Stomach (tissue), 8 donors: ENCODE measurements at regions not wholly inside any gene's neighbourhood (a gene's known extent, or its start where the extent isn't known, plus 50 kb on each side); places are given as distances from the start of the nearest gene placed in this dataset.

Source experiments
- DNase-seq, 2 donors: peaks; one replicate each; pipeline versions ENCODE4 v3.0.0 to v3.0.0-alpha.2; 2013 to 2019
- H3K27ac ChIP-seq, 5 donors: fragments of 200-600 bp in 4 of 5; sonication (generic) in 4 of 5; one replicate each; pipeline ENCODE4 v1.5.1; 2013 to 2019; ENCODE audit warnings: mild to moderate bottlenecking in 1 of 5, moderate library complexity in 1 of 5
- H3K27me3 ChIP-seq, 3 donors: fragments of 200-600 bp; sonication (generic); one replicate each; pipeline ENCODE4 v1.5.1; 2017 to 2019; ENCODE audit warnings: mixed run types in 1 of 3
- H3K36me3 ChIP-seq, 4 donors: fragments of 200-600 bp; sonication (generic); 1 replicate in 3 of 4; 2 replicates in 1 of 4; pipeline ENCODE4 v1.5.1; 2016 to 2019
- H3K4me1 ChIP-seq, 4 donors: fragments of 200-600 bp; sonication (generic); one replicate each; pipeline ENCODE4 v1.5.1; 2016 to 2019
- H3K4me3 ChIP-seq, 4 donors: fragments of 200-600 bp; sonication (generic) in 3 of 4; one replicate each; pipeline ENCODE4 v1.5.1; 2016 to 2019; ENCODE audit warnings: mild to moderate bottlenecking in 1 of 4
- H3K9me3 ChIP-seq, 4 donors: fragments of 200-600 bp; sonication (generic); one replicate each; pipeline ENCODE4 v1.5.1; 2016 to 2019
- CTCF ChIP-seq, 7 experiments: fragments of 450-650 bp in 4 of 7; fragments of 200-600 bp in 3 of 7; sonication (generic) in 3 of 7; IDR thresholded peaks; one replicate each; pipeline ENCODE4 v1.5.1; 2016 to 2019; ENCODE audit warnings: antibody characterized with exemption in 7 of 7, control low read depth in 2 of 7, mild to moderate bottlenecking in 1 of 7
- EP300 ChIP-seq: sonication (generic); formaldehyde crosslinking; IDR thresholded peaks from one replicate; pipeline ENCODE4 v1.6.1; 2017; ENCODE audit warnings: antibody characterized with exemption
- POLR2A ChIP-seq, 4 donors: fragments of 450-650 bp; IDR thresholded peaks; one replicate each; pipeline ENCODE4 v1.6.1; 2016; ENCODE audit warnings: antibody characterized with exemption in 4 of 4, control low read depth in 2 of 4, mild to moderate bottlenecking in 1 of 4, moderate library complexity in 1 of 4
- POLR2AphosphoS5 ChIP-seq, 3 donors: sonication (generic); formaldehyde crosslinking; IDR thresholded peaks; one replicate each; pipeline ENCODE4 v1.6.1; 2016; ENCODE audit warnings: antibody characterized with exemption in 3 of 3
- WGBS, 5 donors: extraction: QIAGEN DNeasy Blood & Tissue Kit in 3 of 5; methylation state at CpG; one replicate each; pipeline versions ENCODE4 v1.1.5 to v1.1.7; 2013 to 2018; 5-methylcytosine and 5-hydroxymethylcytosine counted together
- intact Hi-C: fragments of 100-400 bp; cut with DNase I; formaldehyde crosslinking; loops from one replicate; pipeline ENCODE4 v1.15.1; 2023; ENCODE audit warnings: low total_unique reads
- donor health status: healthy with polysubstance abuse.
- donor health status: Bipolar disorder and iron deficiency.
- donor health status: healthy.

- H3K36me3 ChIP-seq = no peaks in the 10 kb centered on the region
- no peak overlapping the region for H3K27ac ChIP-seq
- intact Hi-C loops = no loop called here
- H3K4me3 ChIP-seq = no peak overlapping the region
- TF ChIP-seq POLR2A (IDR thresholded peaks at IDR 0.05) (no peak), CTCF (IDR thresholded peaks at IDR 0.05) (no peak), EP300 (no peak), POLR2AphosphoS5 (IDR thresholded peaks at IDR 0.05) (no peak)
- H3K9me3 ChIP-seq = no peaks in the 10 kb centered on the region
- H3K4me1 ChIP-seq = peaks cover 0 to 8% (median 0%) of the 10 kb centered on the region in 4 donors
- no peaks in the 10 kb centered on the region for H3K27me3 ChIP-seq
- no peak for DNase-seq
- 83 to 91% (median 87%) methylated on average over 10 of the region's 10 CpGs for WGBS, 5 donors
Measured at GRCh38 chr11:79857377-79858214, 416.8 kb upstream of the TENM4 start.

- no peak overlapping the region for H3K4me3 ChIP-seq
- peaks cover 0 to 4% (median 0%) of the 10 kb centered on the region in 4 donors for H3K9me3 ChIP-seq
- H3K27me3 ChIP-seq = no peaks in the 10 kb centered on the region
- no peaks in the 10 kb centered on the region for H3K36me3 ChIP-seq
- peak in 1 of 2 donors; percentile 14 for DNase-seq
- peaks cover 0 to 8% (median 0%) of the 10 kb centered on the region in 4 donors for H3K4me1 ChIP-seq
- TF ChIP-seq CTCF (IDR thresholded peaks at IDR 0.05) = no peak
- no peak for TF ChIP-seq POLR2A (IDR thresholded peaks at IDR 0.05)
- no peak for TF ChIP-seq EP300
- TF ChIP-seq POLR2AphosphoS5 (IDR thresholded peaks at IDR 0.05) = no peak
- intact Hi-C loops = no loop called here
- H3K27ac ChIP-seq = no peak overlapping the region
Measured at GRCh38 chr11:79852176-79852575, 411.3 kb upstream of the TENM4 start.

GRCh38 chr11:79845002-79845709, 404.3 kb upstream of the TENM4 start:
- TF ChIP-seq EP300 (no peak), POLR2AphosphoS5 (IDR thresholded peaks at IDR 0.05) (no peak), POLR2A (IDR thresholded peaks at IDR 0.05) (no peak), CTCF (IDR thresholded peaks at IDR 0.05) (no peak)
- peaks cover 0 to 5% (median 0%) of the 10 kb centered on the region in 4 donors for H3K9me3 ChIP-seq
- H3K27ac ChIP-seq = no peak overlapping the region
- no peak for DNase-seq
- H3K4me1 ChIP-seq = no peaks in the 10 kb centered on the region
- H3K36me3 ChIP-seq = no peaks in the 10 kb centered on the region
- H3K27me3 ChIP-seq = no peaks in the 10 kb centered on the region
- no peak overlapping the region for H3K4me3 ChIP-seq
- 57 to 72% (median 62%) methylated on average over 3 of the region's 3 CpGs for whole genome bisulfite sequencing, 5 donors
- intact Hi-C loops = no loop called here

GRCh38 chr11:79834015-79834414, 393.2 kb upstream of the TENM4 start:
- Histone ChIP-seq H3K27me3 (no peaks in the 10 kb centered on the region), H3K4me1 (no peaks in the 10 kb centered on the region), H3K4me3 (no peak overlapping the region), H3K27ac (no peak overlapping the region), H3K36me3 (no peaks in the 10 kb centered on the region), H3K9me3 (no peaks in the 10 kb centered on the region)
- intact Hi-C loops = no loop called here
- no peak for TF ChIP-seq EP300
- no peak for TF ChIP-seq POLR2A (IDR thresholded peaks at IDR 0.05)
- no peak for TF ChIP-seq CTCF (IDR thresholded peaks at IDR 0.05)
- TF ChIP-seq POLR2AphosphoS5 (IDR thresholded peaks at IDR 0.05) = no peak
- no peak for DNase-seq
- 78 to 86% (median 80%) methylated on average over 1 of the region's 1 CpG for WGBS, 5 donors
